GM18499 (cell line): ENCODE measurements at regions not wholly inside any gene's neighbourhood (a gene's known extent, or its start where the extent isn't known, plus 50 kb on each side); places are given as distances from the start of the nearest gene placed in this dataset.
"Not testable (repeated sequence)": the region's sequence is repeated elsewhere in the genome, so short reads cannot be mapped to it uniquely, and the experiment has no call there.

Experiments
- ATAC-seq: cut with Tn5 transposase; IDR thresholded peaks from one replicate; pipeline ENCODE4 v1.9.1; 2021; ENCODE audit warnings: moderate number of reproducible peaks; ENCODE audit not compliant: insufficient read depth, unreplicated experiment

DNA sequence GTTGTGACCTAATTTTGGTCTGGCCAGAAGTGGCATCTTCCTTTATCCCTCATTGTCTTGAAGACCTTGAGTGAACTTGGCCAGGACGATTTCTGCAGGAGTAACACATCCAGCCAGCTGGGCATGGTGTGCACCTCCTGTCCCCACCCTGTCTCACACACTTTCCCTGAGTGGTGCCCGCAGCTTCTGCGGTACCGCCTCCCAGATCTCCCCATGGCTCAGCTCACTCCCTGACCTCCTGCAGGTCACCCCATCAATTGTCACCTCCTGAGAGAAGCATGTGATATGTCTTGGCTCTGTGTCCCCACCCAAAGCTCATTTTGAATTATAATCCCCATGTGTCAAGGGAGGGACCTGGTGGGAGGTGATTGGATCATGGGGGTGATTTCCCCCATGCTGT lies 50.2 kb upstream of the TP53I11 start:
- ATAC-seq, result no peak

DNA sequence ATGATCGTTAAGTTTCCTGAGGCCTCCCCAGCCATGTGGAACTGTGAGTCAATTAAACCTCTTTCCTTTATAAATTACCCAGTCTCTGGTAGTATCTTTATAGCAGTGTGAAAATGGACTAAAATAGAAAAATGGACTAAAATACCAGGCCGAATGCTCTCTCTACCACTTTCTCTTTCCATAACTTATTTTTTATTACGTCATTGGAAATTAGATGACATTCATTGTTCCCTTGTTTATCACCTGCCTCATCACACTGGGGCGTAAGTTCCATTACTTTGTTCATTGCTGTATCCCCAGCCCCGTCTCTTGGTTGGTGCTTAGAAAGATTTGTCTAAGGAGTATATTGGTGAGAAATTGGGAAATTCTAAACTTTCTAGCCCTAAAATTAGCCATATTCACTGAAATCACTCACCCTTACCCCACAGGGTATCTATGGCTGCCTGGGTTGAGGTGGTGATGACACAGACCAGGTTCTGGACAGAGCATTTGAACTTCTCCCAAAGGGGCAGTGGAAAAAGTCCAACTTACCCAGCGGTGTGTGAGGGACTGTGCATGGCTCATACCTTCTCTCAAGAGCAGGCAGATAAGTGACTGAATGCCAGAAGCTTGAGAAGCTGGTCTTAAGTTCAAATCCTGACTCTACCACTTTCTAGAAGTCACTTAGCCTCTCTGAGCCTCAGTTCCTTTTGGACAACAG lies 50.9 kb upstream of the TP53I11 start:
- no peak for ATAC-seq

DNA sequence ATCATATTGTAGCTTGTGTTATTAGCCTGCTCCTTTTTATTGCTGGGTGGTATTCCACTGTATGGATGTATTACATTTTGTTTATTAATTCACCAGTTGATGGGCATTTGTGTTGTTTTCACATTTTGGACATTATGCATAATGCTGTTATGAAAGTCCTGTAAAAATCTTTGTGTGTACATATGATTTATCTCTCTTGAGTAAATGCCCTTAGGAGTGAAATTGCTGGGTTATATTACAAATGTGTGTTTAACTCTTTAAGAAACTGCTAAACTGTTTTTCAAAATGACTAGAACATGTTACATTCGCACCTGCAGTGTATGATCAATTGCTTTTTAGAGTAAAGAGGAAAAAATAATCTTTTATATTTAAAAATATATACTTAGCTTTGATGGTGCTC lies 54.4 kb upstream of the TP53I11 start:
- no peak for ATAC-seq

DNA sequence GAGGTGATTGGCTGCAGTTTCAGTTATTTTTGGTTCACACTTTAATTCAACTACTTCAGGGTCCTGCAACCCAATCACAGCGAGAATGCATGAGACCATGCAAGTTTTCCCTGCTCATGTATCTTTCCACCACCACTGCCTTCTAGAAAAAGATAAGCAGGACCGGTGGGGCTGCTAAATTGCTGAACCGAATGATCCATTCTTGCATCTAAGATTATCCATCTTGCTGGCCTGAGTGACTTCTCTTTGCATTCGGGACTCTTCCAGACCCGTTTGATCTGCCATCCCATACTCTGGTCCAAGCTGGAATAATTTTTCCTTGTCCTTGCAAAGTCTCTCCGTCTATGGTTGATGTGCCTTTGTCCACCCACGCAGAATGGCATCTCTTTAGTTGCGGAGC lies 56.3 kb upstream of the TP53I11 start:
- ATAC-seq, result no peak

DNA sequence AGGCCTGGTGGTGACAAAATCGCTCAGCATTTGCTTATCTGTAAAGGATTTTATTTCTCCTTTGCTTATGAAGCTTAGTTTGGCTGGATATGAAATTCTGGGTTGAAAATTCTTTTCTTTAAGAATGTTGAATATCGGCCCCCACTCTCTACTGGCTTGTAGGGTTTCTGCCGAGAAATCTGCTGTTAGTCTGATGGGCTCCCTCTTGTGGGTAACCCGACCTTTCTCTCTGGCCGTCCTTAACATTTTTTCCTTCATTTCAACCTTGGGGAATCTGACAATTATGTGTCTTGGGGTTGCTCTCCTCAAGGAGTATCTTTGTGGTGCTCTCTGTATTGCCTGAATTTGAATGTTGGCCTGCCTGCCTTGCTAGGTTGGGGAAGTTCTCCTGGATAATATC lies 65.3 kb upstream of the TP53I11 start:
- ATAC-seq, result not testable (repeated sequence)

DNA sequence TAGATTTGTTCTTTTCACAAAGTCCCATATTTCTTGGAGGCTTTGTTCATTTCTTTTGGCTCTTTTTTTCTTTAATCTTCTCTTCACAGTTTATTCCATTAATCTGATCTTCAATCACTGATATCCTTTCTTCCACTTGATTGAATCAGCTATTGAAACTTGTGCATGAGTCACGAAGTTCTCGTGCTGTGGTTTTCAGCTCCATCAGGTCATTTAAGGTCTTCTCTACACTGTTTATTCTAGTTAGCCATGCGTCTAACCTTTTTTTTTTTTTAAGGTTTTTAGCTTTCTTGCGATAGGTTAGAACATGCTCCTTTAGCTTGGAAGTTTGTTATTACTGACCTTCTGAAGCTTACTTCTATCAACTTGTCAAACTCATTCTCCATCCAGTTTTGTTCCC lies 65.8 kb upstream of the TP53I11 start:
- ATAC-seq, result not testable (repeated sequence)

DNA sequence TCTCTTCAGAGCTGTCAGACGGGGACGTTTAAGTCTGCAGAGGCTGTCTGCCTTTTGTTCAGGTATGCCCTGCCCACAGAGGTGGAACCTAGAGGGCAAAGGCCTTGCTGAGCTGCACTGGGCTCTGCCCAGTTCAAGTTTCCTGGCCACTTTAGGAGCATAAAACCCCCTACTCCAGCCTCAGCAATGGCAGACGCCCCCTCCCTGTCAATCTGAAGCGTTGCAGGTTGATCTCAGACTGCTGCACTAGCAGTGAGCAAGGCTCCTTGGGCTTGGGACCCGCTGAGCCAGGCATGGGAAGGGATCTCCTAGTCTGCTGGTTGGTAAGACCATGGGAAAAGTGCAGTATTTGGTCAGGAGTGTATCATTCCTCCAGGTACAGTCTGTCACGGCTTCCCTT lies 66.6 kb upstream of the TP53I11 start:
- no peak for ATAC-seq

DNA sequence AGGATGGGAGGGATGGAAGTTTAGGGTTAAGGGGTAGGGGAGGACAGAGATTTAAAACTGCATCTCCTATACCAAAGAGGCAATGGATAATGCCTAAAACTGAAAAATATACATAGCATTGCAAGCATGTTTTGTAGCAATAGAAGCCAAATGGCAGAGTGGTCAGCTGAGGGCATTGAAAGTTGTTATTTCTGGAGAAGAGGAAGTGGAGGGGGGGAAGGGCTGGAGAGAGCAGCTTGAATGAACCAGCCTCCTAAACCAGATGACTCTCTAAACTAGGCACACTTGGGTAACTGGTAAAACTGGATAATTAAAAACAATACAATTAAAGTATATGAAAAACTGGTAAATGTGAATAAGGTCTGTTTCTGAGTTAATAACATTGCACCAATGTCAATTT lies 70.3 kb upstream of the TP53I11 start:
- ATAC-seq, result no peak

DNA sequence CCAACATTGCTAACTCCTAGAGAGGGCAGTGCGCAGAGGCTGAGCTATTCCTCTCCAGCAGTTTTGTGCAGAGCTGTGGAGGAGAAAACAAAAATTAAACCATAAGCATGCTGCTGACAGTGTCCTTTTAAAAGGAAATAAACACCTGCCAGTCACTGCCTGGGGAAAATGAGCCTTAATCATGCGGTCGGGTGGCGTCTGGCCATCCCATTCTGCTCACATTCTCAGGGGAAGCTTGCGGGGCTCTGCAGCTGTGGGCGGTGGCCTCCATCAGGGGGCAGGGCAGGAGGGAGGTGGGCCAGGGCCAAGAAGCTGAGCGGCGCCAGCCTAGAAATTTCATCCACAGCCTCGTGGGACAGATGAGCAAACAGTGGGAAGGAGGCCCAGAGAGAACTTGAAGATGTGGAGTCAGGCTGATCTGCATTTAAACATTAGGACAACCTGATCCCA lies 71.0 kb upstream of the TP53I11 start:
- ATAC-seq, result no peak

DNA sequence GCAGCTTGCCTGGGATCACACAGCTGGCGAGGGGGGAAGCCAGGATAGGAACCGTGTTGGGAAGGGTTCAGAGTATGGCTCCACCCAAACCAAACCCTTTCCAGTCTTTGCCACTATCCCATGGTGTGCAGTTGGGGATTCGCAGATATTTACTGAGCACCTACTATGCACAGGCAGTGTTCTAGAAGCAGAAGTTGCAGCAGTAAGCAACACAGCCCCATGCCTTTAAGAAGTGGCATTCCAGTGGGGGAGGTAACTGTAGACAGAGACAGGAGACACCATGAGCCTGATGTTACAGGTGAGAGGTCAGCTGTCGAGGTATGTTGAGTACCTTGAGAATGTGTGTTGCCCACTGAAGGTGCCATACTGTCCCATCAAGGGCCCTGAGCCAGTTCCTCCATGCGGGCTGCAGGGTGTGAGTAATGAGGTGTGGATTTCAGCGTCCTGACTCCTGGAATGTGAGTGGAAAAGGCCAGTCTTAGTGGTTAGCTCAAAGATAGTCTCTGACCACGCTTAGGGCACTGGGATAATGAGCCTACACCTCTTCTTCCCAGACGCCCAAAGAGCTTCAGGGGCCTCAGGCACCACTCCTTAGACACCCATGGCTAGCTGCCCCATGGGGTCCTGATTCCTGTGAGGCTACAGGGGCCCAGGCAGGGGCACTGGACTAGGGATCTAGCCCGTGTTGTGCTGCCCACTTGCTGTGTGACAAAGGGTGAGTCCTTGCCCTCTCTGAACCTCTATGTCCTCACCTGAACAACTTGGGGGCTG lies 71.8 kb upstream of the TP53I11 start:
- ATAC-seq, result no peak

DNA sequence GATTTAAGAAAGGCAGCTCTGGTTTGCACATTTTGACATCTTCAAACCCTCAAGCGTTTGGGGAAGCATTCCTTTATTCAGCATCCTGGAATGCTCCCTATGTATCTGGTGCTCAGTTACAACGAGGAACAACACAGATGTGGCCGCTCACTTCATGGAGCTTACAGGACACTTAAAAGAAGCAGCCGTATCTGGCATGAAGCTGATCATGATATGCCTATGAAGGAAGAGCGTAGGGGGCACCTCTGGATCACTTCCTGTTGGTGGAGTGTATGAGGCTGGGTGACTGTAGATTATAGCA lies 72.3 kb upstream of the TP53I11 start:
- no peak for ATAC-seq

DNA sequence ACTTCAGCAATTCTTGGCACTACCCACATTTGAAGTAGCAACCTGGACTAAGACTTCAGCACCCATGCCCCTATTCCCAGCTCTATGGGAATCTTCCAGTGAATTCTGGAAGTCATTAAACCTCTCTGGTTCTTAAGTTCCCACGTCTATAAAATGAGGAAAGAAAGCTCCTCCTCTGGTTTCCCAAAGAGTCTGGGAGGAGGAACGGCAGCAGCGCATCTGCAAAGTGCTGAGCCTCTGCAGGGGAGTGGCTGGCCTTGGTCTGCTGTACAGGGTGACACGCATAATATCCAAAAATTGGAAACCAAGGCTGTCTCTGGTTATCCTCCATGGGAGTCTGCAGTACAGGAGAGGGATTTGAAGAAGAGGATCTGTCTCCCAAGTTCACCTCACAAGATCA lies 73.6 kb upstream of the TP53I11 start:
- no peak for ATAC-seq

DNA sequence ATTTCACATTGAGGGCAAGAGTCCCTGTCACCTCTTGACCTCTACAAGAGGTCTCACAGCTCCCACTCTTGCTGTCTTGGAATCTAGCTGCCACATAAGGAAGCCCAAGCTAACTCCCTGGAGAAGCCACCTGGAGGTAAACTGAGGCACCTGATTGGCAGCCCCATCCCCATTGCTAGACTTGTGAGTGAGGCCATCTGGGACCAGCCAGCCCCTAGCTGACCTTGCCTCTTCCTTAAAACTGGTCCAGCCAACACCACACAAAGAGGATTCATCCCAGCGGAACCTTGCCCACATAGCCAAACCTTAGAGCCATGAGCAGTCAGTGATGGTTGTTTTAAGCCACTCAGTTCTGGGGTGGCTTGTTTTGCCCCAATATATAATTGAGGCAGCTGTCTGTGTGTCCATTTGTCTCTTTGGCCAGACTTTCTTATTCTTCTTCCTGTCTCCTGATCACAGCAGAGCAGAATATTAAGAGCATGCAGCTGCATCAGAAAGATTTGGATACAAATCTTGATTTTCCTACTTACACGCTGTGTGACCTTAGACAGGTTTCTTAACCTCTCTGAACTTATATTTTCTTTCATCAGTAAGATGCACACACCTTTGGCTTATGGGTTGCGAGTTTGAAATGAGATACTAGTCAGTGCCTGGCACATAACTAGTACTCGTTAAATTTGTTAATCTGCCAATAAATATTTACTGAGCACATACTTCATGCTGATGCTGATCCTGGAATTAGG lies 74.3 kb upstream of the TP53I11 start:
- ATAC-seq, result no peak

DNA sequence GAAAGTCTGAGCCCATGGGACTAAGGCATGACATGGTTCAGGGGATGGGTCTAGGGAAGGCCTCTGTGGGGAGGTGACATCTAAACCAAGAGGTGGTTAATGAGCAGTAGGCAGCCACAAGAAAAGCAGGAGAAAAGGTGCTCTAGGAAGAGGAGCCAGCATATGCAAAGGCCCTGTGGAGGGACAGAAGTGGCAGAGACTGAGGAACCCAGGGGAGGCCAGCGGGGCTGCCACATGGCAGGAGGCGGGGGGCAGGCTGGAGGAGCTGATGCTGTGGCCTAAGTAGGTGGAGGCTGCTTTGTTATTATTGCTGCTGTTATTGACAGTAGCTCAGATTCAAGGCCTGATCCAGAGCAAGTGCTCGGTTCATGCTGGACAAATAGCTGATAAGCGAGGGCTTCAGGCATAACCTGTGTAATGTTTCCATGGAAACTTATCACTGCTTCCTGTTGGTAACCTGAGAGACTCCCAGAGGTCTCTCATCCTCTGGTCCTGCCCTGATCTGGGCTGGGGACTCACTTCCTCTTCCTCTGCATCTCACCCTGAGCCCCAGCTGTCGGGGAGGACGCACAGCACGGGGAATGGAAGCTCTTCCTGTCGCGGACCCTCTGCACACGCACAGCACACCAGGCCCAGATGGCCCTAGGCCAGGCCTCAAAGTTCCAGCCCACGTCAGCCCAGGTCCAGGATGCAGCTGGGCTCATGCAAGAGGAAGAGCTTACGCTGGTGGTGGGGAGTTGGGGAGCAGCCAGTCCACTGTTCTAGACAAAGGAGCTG lies 75.2 kb upstream of the TP53I11 start:
- no peak for ATAC-seq

DNA sequence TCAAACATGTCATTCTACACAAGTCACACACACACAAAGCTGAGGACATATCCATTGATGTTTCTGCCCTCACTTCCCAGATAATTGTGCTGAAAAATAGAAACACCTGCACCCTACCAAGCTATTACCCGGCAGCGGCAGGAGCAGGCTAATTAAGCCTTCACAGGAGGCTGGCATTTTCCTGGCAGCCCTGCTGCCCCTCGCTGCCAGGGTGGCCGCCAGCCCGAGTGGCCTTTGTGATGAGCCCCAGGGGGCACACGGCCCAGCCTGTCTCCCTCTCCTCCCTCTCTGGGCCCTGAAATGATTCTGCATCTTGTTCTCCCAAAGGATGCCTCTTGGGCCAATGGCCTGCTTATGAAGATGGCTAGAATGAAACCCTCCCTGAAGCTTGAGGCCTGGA lies 76.2 kb upstream of the TP53I11 start:
- ATAC-seq, result no peak

DNA sequence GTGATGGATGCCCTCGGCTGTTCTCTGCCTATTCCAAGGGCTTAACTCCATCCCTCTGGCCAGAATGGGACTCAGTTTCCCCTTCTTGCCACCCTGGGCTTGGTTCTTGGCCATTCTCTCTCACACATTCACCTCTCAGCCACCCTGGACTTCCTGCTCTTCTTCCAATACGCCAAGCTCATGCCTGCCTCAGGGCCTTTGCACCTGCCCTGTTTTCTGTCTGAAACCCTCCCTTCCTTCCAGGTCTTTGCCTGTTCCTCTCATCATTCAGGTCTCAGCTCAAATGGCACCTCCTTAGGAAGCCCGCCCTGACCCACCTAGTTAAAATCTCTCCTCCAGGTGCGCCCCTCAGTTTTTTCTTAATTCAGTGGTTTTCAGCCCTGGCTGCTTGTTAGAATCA lies 76.6 kb upstream of the TP53I11 start:
- no peak for ATAC-seq

DNA sequence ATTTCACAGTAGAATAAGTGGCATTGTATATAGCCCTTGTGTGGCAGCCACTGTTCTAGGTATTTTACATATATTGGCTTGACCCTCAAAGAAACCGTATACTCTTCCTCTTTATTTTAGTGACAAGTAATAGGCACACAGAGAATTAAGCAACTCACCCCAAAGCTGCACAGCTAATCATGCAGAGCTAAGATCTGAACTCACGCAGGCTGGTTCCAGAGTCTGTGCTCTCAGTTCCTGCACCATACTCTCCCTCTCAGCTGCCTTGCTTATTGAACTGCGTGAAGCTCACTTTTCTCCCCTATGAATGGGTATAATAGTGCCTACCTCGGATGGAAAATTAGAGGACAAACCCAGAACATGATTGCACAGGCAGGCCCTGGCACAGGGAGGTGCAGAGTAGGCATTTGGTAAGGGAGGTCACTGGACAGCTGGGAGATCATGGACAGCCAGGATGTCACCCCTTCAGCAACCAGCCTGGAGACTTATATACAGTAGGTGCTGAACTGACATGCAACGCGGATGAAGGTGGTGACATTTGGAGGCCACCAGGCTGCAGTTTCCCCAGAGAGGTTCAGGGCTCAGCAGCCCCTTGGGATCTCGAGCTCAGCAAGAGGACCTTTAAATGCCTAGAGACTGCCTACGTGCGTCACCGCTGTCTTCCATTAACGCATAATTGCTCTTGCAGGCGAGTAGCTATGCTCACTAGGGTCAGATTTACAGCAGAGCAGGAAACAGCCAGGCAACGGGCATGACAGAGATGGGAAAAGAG lies 78.4 kb upstream of the TP53I11 start:
- ATAC-seq, result no peak

DNA sequence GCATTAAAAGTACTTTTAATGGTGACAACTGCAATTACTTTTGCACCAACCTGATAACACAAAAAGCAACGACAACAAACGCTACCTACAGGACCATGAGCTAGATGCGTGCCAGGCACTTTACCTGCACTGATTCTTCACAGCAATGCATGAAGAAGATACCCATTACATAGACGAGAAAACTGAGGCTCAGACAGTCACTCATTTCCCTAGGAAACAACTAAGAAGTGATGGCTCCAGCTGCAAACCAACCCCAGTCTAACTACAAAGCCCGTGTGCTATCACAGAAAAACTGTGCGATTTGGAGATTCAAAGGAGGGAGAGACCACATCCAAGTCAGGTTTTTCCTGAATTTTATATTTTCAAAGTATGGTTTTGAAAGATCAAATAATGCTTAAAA lies 80.1 kb upstream of the TP53I11 start:
- no peak for ATAC-seq

DNA sequence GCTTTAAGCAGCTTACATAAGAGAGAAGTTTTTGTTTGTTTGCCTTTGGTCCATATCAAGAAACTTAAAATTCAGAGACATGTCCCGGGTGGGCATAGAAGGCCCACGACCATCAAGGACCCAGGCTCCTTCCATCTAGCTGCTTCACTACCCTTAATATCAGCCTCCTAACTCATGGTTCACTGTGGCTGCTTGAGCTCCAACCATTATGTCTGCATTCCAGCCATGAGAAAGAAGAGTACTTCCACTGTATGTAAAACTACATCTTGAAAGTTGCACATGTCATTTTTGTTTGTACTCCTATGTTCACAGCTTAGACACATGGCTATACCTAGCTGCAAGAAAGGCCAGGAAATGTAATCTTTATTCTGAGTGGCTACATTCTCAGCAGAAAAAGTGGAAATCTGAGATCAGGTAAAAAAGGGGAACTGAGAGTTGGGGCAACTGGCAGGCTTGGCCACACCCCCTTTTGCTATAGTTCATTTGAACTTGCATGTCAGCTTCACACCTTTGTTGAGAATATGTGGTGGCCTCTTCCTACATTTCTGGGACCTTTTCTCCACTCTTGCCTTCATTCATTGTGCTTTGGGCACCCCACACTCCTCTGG lies 81.3 kb upstream of the TP53I11 start:
- ATAC-seq, result peak; percentile 79

DNA sequence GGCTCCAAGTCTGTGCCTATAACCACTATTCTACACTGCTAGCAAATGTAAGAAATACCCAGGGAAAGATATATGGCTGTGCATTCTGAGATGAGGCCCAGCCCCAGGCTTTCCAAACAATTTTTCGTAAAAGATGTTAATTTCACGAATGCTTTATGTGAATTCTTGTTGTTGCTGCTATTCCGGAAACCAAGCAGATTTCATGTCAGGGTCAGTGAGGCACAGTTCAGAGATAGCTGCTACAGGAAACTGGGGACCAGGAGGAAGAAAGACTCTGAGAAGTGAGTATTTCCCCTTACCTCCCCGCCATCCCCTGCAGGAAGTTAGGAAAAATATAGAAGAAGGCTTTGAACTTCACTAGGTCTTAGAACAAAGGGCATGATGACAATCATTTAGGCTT lies 84.7 kb upstream of the TP53I11 start:
- ATAC-seq, result no peak
